ENCODE measurements at regions not wholly inside any gene's neighbourhood (a gene's known extent, or its start where the extent isn't known, plus 50 kb on each side); places are given as distances from the start of the nearest gene placed in this dataset.

- Mint-ChIP-seq H3K4me1 (no peaks in the 10 kb centered on the region), H3K36me3 (no peaks in the 10 kb centered on the region), H3K4me3 (no peak overlapping the region), H3K27me3 (ENCODE audit: low read depth in 3 of 3) (peaks cover 0 to 5% (median 3%) of the 10 kb centered on the region in 3 donors), H3K9me3 (no peaks in the 10 kb centered on the region), H3K27ac (no peak overlapping the region)
- TF ChIP-seq CTCF (IDR thresholded peaks at IDR 0.05) = no peak
- H2AFZ ChIP-seq (ENCODE audit: insufficient read depth, low read depth, low read length, poor library complexity, severe bottlenecking) = no peak overlapping the region
- no peaks in the 10 kb centered on the region for H3K9me3 ChIP-seq (replicated peaks in 1 of 2; ENCODE audit: control insufficient read depth in 1 of 2, insufficient read depth in 1 of 2, low read length in 2 of 2)
- no peak overlapping the region for H3K9ac ChIP-seq (ENCODE audit: insufficient read depth, low read length, poor library complexity, severe bottlenecking)
- no peaks in the 10 kb centered on the region for H3K36me3 ChIP-seq (replicated peaks in 1 of 2; ENCODE audit: control insufficient read depth in 1 of 2, insufficient read depth in 2 of 2, low read length in 2 of 2)
- H3K4me2 ChIP-seq (replicated peaks; ENCODE audit: extremely low read depth, low read length, poor library complexity, severe bottlenecking) = no peak overlapping the region
- no peak overlapping the region for H3K4me3 ChIP-seq (replicated peaks in 1 of 3; ENCODE audit: low read depth in 2 of 3, low read length in 3 of 3)
- H3K27me3 ChIP-seq (ENCODE audit: control insufficient read depth in 2 of 2, insufficient read depth in 2 of 2, low read length in 2 of 2) = no peaks in the 10 kb centered on the region
- no peak for DNase-seq
- H3K27ac ChIP-seq (ENCODE audit: low read depth in 1 of 2, low read length in 2 of 2) = no peak overlapping the region
- H3K79me2 ChIP-seq (ENCODE audit: insufficient read depth, low read length) = no peaks in the 10 kb centered on the region
- intact Hi-C loops (cut with micrococcal nuclease) = no loop called here
- H3K4me1 ChIP-seq (ENCODE audit: control insufficient read depth in 1 of 2, insufficient read depth in 2 of 2, low read length in 2 of 2) = peaks cover 0 to 3% of the 10 kb centered on the region in 2 donors
- no peaks in the 10 kb centered on the region for H4K20me1 ChIP-seq (ENCODE audit: insufficient read depth, low read length)
Measured at GRCh38 chr4:138927072-138927471, 88.5 kb upstream of the NOCT start.

- DNase-seq = no peak
- Histone ChIP-seq H4K20me1 (ENCODE audit: insufficient read depth, low read length) (no peaks in the 10 kb centered on the region), H3K4me1 (ENCODE audit: control insufficient read depth in 1 of 2, insufficient read depth in 2 of 2, low read length in 2 of 2) (peaks cover 0 to 3% of the 10 kb centered on the region in 2 donors), H3K9ac (ENCODE audit: insufficient read depth, low read length, poor library complexity, severe bottlenecking) (no peak overlapping the region), H3K4me2 (replicated peaks; ENCODE audit: extremely low read depth, low read length, poor library complexity, severe bottlenecking) (no peak overlapping the region), H3K79me2 (ENCODE audit: insufficient read depth, low read length) (no peaks in the 10 kb centered on the region), H3K4me3 (replicated peaks in 1 of 3; ENCODE audit: low read depth in 2 of 3, low read length in 3 of 3) (no peak overlapping the region), H3K9me3 (replicated peaks in 1 of 2; ENCODE audit: control insufficient read depth in 1 of 2, insufficient read depth in 1 of 2, low read length in 2 of 2) (no peaks in the 10 kb centered on the region), H3K27me3 (ENCODE audit: control insufficient read depth in 2 of 2, insufficient read depth in 2 of 2, low read length in 2 of 2) (no peaks in the 10 kb centered on the region), H3K27ac (ENCODE audit: low read depth in 1 of 2, low read length in 2 of 2) (no peak overlapping the region), H2AFZ (ENCODE audit: insufficient read depth, low read depth, low read length, poor library complexity, severe bottlenecking) (no peak overlapping the region), H3K36me3 (replicated peaks in 1 of 2; ENCODE audit: control insufficient read depth in 1 of 2, insufficient read depth in 2 of 2, low read length in 2 of 2) (no peaks in the 10 kb centered on the region)
- no peak overlapping the region for H3K27ac Mint-ChIP-seq
- H3K27me3 Mint-ChIP-seq (ENCODE audit: low read depth in 3 of 3) = peaks cover 0 to 3% (median 3%) of the 10 kb centered on the region in 3 donors
- H3K4me3 Mint-ChIP-seq = no peak overlapping the region
- 93% methylated on average over 2 of the region's 3 CpGs for WGBS (ENCODE audit: insufficient coverage)
- TF ChIP-seq CTCF (IDR thresholded peaks at IDR 0.05) = no peak
- no peaks in the 10 kb centered on the region for H3K36me3 Mint-ChIP-seq
- no peaks in the 10 kb centered on the region for H3K4me1 Mint-ChIP-seq
- no peaks in the 10 kb centered on the region for H3K9me3 Mint-ChIP-seq
- intact Hi-C loops (cut with micrococcal nuclease) = no loop called here
Measured at GRCh38 chr4:138925495-138925894, 90.1 kb upstream of the NOCT start.

Data from CD14-positive monocyte (primary cell).